ENCODE measurements at regions not wholly inside any gene's neighbourhood (a gene's known extent, or its start where the extent isn't known, plus 50 kb on each side); places are given as distances from the start of the nearest gene placed in this dataset.

DNA sequence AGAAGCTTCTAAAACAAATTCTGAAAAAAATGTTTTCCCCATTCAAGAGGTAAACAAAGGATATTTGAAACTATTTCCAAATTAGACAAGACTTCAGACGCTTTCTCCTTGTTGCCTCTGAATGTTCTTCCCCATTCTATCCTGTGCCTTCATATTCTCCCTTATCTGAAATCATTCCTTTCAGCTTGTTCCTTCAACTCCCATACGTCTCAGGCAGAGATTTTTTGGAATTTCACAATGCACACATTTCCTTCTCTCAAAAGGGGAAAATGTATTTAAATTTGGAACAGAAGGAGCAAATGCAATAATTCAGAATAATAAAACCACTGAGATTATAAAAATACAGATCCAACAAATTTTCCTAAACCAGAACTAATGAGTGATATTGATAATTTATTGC, 198.7 kb upstream of the IVNS1ABP start:
- Histone ChIP-seq H3K4me2 (no peak overlapping the region), H3K36me3 (ENCODE audit: insufficient read depth) (no peaks in the 10 kb centered on the region), H3K79me2 (ENCODE audit: insufficient read depth, low read depth) (no peaks in the 10 kb centered on the region), H3K4me3 (IDR thresholded peaks at IDR 0.05; ENCODE audit: insufficient read depth, low read depth, low read length) (no peak overlapping the region), H3K27ac (no peak overlapping the region), H2AFZ (ENCODE audit: low read depth) (no peak overlapping the region), H3K27me3 (ENCODE audit: insufficient read depth, low read depth) (no peaks in the 10 kb centered on the region), H4K20me1 (ENCODE audit: insufficient read depth) (no peaks in the 10 kb centered on the region), H3K4me1 (ENCODE audit: low read depth, poor library complexity, severe bottlenecking) (no peaks in the 10 kb centered on the region), H3K9ac (no peak overlapping the region)
- no peak for TF ChIP-seq CTCF (conservative IDR thresholded peaks at IDR 0.05; ENCODE audit: low read depth, low read length)

DNA sequence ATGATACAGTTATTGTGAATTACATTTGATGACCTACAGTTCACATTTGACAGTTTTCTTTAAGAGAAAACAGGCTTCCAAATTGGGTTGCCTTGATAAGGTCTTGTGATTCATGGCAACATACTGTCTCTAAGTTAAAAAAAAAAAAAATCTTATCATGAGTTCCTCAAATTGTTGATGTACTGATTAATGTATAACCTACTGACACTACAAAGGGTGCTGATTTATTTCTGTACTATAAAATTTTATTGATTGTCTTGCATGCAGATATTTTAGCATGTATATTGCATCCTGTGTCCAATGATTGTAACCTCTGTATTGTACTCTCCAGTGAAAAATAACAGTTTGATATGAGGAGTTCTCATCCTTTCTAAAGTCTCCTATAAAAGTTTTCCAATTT, 197.3 kb upstream of the IVNS1ABP start:
- Histone ChIP-seq H4K20me1 (ENCODE audit: insufficient read depth) (no peaks in the 10 kb centered on the region), H3K27me3 (ENCODE audit: insufficient read depth, low read depth) (no peaks in the 10 kb centered on the region), H3K36me3 (ENCODE audit: insufficient read depth) (no peaks in the 10 kb centered on the region), H3K4me3 (IDR thresholded peaks at IDR 0.05; ENCODE audit: insufficient read depth, low read depth, low read length) (no peak overlapping the region), H3K4me1 (ENCODE audit: low read depth, poor library complexity, severe bottlenecking) (no peaks in the 10 kb centered on the region), H3K27ac (no peak overlapping the region), H2AFZ (ENCODE audit: low read depth) (no peak overlapping the region), H3K9ac (no peak overlapping the region), H3K4me2 (no peak overlapping the region), H3K79me2 (ENCODE audit: insufficient read depth, low read depth) (no peaks in the 10 kb centered on the region)
- no peak for TF ChIP-seq CTCF (conservative IDR thresholded peaks at IDR 0.05; ENCODE audit: low read depth, low read length)

DNA sequence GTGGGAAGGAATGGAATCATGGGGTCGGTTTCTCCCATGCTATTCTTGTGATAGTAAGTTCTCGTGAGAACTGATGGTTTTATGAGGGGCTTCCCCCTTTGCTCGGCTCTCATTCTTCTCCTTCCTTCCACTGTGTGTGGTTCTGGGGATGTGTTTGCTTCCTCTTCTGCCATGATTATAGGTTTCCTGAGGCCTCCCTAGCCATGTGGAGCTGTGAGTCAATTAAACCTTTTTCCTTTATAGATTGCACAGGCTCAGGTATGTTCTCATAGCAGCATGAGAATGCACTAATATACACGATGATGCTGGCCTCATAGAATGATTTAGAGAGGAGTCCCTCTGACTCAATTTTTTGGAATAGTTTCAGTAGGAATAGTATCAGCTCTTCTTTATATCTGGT, 195.4 kb upstream of the IVNS1ABP start:
- Histone ChIP-seq H3K36me3 (ENCODE audit: insufficient read depth) (no peaks in the 10 kb centered on the region), H3K4me3 (IDR thresholded peaks at IDR 0.05; ENCODE audit: insufficient read depth, low read depth, low read length) (no peak overlapping the region), H4K20me1 (ENCODE audit: insufficient read depth) (no peaks in the 10 kb centered on the region), H3K27me3 (ENCODE audit: insufficient read depth, low read depth) (no peaks in the 10 kb centered on the region), H3K4me2 (no peak overlapping the region), H3K4me1 (ENCODE audit: low read depth, poor library complexity, severe bottlenecking) (no peaks in the 10 kb centered on the region), H3K27ac (no peak overlapping the region), H3K79me2 (ENCODE audit: insufficient read depth, low read depth) (no peaks in the 10 kb centered on the region), H3K9ac (no peak overlapping the region), H2AFZ (ENCODE audit: low read depth) (no peak overlapping the region)
- TF ChIP-seq CTCF (conservative IDR thresholded peaks at IDR 0.05; ENCODE audit: low read depth, low read length) = no peak

DNA sequence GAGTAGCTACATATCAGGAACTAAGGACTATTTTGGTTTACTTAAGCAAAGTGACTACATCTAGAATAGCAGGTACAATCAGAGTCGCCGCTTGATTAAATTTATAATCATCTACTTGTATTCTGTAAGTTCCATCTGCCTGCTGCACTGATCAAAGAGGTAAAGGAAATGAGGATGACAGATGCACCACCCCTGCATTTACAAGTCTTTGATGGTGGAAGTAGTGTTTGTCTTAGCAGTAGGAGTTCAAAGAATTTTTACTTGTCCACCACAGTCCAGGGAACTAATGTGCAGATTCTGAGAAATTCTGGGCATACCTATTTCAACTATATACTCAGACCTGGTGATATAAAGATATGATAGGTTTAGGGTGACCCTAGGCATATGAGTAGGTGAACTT, 184.1 kb upstream of the IVNS1ABP start:
- no peak overlapping the region for H3K27ac ChIP-seq
- no peak overlapping the region for H3K9ac ChIP-seq
- H3K27me3 ChIP-seq (ENCODE audit: insufficient read depth, low read depth) = no peaks in the 10 kb centered on the region
- H3K79me2 ChIP-seq (ENCODE audit: insufficient read depth, low read depth) = no peaks in the 10 kb centered on the region
- H3K36me3 ChIP-seq (ENCODE audit: insufficient read depth) = no peaks in the 10 kb centered on the region
- no peak overlapping the region for H3K4me3 ChIP-seq (IDR thresholded peaks at IDR 0.05; ENCODE audit: insufficient read depth, low read depth, low read length)
- no peak for TF ChIP-seq CTCF (conservative IDR thresholded peaks at IDR 0.05; ENCODE audit: low read depth, low read length)
- no peak overlapping the region for H3K4me2 ChIP-seq
- H3K4me1 ChIP-seq (ENCODE audit: low read depth, poor library complexity, severe bottlenecking) = no peaks in the 10 kb centered on the region
- no peak overlapping the region for H2AFZ ChIP-seq (ENCODE audit: low read depth)
- H4K20me1 ChIP-seq (ENCODE audit: insufficient read depth) = no peaks in the 10 kb centered on the region
